IMR-90 (cell line): ENCODE measurements at regions not wholly inside any gene's neighbourhood (a gene's known extent, or its start where the extent isn't known, plus 50 kb on each side); places are given as distances from the start of the nearest gene placed in this dataset.

Experiments used
- ATAC-seq: fragments of 200-7000 bp; cut with Tn5 transposase; 2 replicates; pipeline ENCODE4 v1.9.1; 2020; ENCODE audit warnings: low read depth, mild to moderate bottlenecking, moderate library complexity
- BruUV-seq: library from RNA; stranded (reverse); fragments of 400-500 nt; replicated peaks from 2 replicates; lab custom pipeline; 2021; lab: Mats Ljungman, UMichigan
- CTCF ChIA-PET: fragments of 300-600 bp; formaldehyde crosslinking; extraction: SDS; loops from one replicate; lab custom pipeline; 2021; ENCODE audit warnings: antibody characterized with exemption; lab: Yijun Ruan, JAX
- POLR2A ChIA-PET: fragments of 300-600 bp; sonication (Branson Sonifier 250); formaldehyde crosslinking; loops from one replicate; lab custom pipeline; 2022; ENCODE audit warnings: antibody characterized with exemption; ENCODE audit not compliant: unreplicated experiment; lab: Charles Lee
- DNase-seq: peaks from one replicate; pipeline ENCODE4 v3.0.0; 2013
- H2AFZ ChIP-seq: replicated peaks from 2 replicates; pipeline ENCODE3; 2013; ENCODE audit warnings: low read length, mild to moderate bottlenecking; ENCODE audit not compliant: poor library complexity
- H2AK5ac ChIP-seq: 2 replicates; pipeline ENCODE4 v1.6.1; 2013; ENCODE audit warnings: low read depth, low read length, inconsistent platforms
- H2AK9ac ChIP-seq: replicated peaks from 2 replicates; pipeline ENCODE3; 2013; ENCODE audit warnings: mild to moderate bottlenecking, low read depth, low read length, moderate library complexity; ENCODE audit not compliant: poor library complexity
- H2BK120ac ChIP-seq: 2 replicates; pipeline ENCODE4 v1.6.1; 2013; ENCODE audit warnings: low read depth, low read length, inconsistent platforms
- H2BK15ac ChIP-seq: 3 replicates; pipeline ENCODE4 v1.6.1; 2013; ENCODE audit warnings: low read depth, low read length, inconsistent platforms
- H2BK20ac ChIP-seq: 2 replicates; pipeline ENCODE4 v1.6.1; 2013; ENCODE audit warnings: low read depth, mild to moderate bottlenecking, inconsistent platforms, low read length, moderate library complexity
- H2BK5ac ChIP-seq: 2 replicates; pipeline ENCODE4 v1.6.1; 2013; ENCODE audit warnings: mild to moderate bottlenecking, low read depth, low read length, inconsistent platforms; ENCODE audit not compliant: poor library complexity, severe bottlenecking
- H3K14ac ChIP-seq: replicated peaks from 2 replicates; pipeline ENCODE4 v1.6.1; 2013; ENCODE audit warnings: low read depth, low read length, inconsistent platforms
- H3K18ac ChIP-seq: 2 replicates; pipeline ENCODE4 v1.6.1; 2013; ENCODE audit warnings: low read depth, low read length, control low read depth
- H3K23ac ChIP-seq: 2 replicates; pipeline ENCODE4 v1.6.1; 2013; ENCODE audit warnings: low read depth, low read length, inconsistent platforms
- H3K27ac ChIP-seq: 2 replicates; pipeline ENCODE4 v1.5.1; 2013; ENCODE audit warnings: mild to moderate bottlenecking, control low read depth, low read length; ENCODE audit not compliant: insufficient read depth
- H3K27me3 ChIP-seq: 2 replicates; pipeline ENCODE4 v1.6.1; 2013; ENCODE audit warnings: low read length; ENCODE audit not compliant: control insufficient read depth, insufficient read depth
- H3K36me3 ChIP-seq: 2 replicates; pipeline ENCODE4 v1.6.1; 2013; ENCODE audit warnings: low read length, mixed read lengths; ENCODE audit not compliant: control insufficient read depth, insufficient read depth
- H3K4ac ChIP-seq: 2 replicates; pipeline ENCODE4 v1.6.1; 2013; ENCODE audit warnings: low read depth, low read length, inconsistent platforms
- H3K4me1 ChIP-seq: 2 replicates; pipeline ENCODE4 v1.6.1; 2013; ENCODE audit warnings: low read length, mixed read lengths; ENCODE audit not compliant: control insufficient read depth, insufficient read depth
- H3K4me2 ChIP-seq: 2 replicates; pipeline ENCODE4 v1.6.1; 2013; ENCODE audit warnings: low read depth, mild to moderate bottlenecking, control low read depth, low read length, moderate library complexity
- H3K4me3 ChIP-seq: 2 replicates; pipeline ENCODE4 v1.5.1; 2013; ENCODE audit warnings: low read depth, mild to moderate bottlenecking, control low read depth, low read length, moderate library complexity; ENCODE audit not compliant: insufficient read depth
- H3K56ac ChIP-seq: 2 replicates; pipeline ENCODE4 v1.6.1; 2013; ENCODE audit warnings: low read length, inconsistent platforms; ENCODE audit not compliant: insufficient read depth; ENCODE audit errors: extremely low read depth
- H3K79me1 ChIP-seq, 2 experiments: 2 replicates each; pipeline ENCODE4 v1.6.1; 2013; ENCODE audit warnings: low read length in 2 of 2, inconsistent platforms in 1 of 2, low read depth in 1 of 2
- H3K9ac ChIP-seq: 2 replicates; pipeline ENCODE4 v1.6.1; 2013; ENCODE audit warnings: low read depth, low read length, control low read depth
- H3K9me1 ChIP-seq: 2 replicates; pipeline ENCODE4 v1.6.1; 2013; ENCODE audit warnings: low read length, inconsistent platforms; ENCODE audit not compliant: insufficient read depth
- H3K9me3 ChIP-seq: 2 replicates; pipeline ENCODE4 v1.6.1; 2013; ENCODE audit warnings: low read length; ENCODE audit not compliant: control insufficient read depth, insufficient read depth
- H4K20me1 ChIP-seq: 2 replicates; pipeline ENCODE4 v1.6.1; 2013; ENCODE audit warnings: low read length, inconsistent platforms; ENCODE audit not compliant: insufficient read depth
- H4K5ac ChIP-seq: 2 replicates; pipeline ENCODE4 v1.6.1; 2013; ENCODE audit warnings: mild to moderate bottlenecking, low read depth, low read length, control low read depth
- H4K8ac ChIP-seq, 2 experiments: 2 replicates each; pipeline ENCODE4 v1.6.1; 2013; ENCODE audit warnings: low read depth in 2 of 2, low read length in 2 of 2, control low read depth in 1 of 2, inconsistent platforms in 1 of 2
- H4K91ac ChIP-seq: 2 replicates; pipeline ENCODE4 v1.6.1; 2013; ENCODE audit warnings: low read depth, low read length, inconsistent platforms; ENCODE audit not compliant: insufficient read depth
- BHLHE40 ChIP-seq: fragments of 150-350 bp; IDR thresholded peaks from 2 replicates; pipeline ENCODE4 v1.6.1; 2016; ENCODE audit warnings: mild to moderate bottlenecking, low read depth, low read length
- CTCF ChIP-seq: conservative IDR thresholded peaks from 2 replicates; pipeline ENCODE4 v1.5.1; 2012; ENCODE audit warnings: mild to moderate bottlenecking, low read depth, low read length, improper control_type of control experiment
- ELK1 ChIP-seq: fragments of 150-350 bp; IDR thresholded peaks from 2 replicates; pipeline ENCODE4 v1.6.1; 2016; ENCODE audit warnings: low read depth, mild to moderate bottlenecking, low read length, moderate library complexity, borderline replicate concordance
- RFX5 ChIP-seq: IDR thresholded peaks from 2 replicates; pipeline ENCODE4 v1.8.0; 2012; ENCODE audit warnings: low read depth, mild to moderate bottlenecking, low read length, moderate library complexity
- WGBS, 2 experiments: methylation state at CpG; one replicate each; pipeline versions ENCODE4 v1.1.5 to v1.1.7; 2013; ENCODE audit warnings: missing lambda C conversion rate in 2 of 2; ENCODE audit not compliant: insufficient read length in 1 of 2; ENCODE audit errors: extremely low coverage in 2 of 2; 5-methylcytosine and 5-hydroxymethylcytosine counted together
- dilution Hi-C: fragments of 300-500 bp; cut with HindIII; formaldehyde crosslinking; loops from one replicate; pipeline ENCODE4 v1.14.3; 2018; ENCODE audit warnings: low sequenced_read_pairs; ENCODE audit not compliant: unreplicated experiment
- in situ Hi-C: fragments of 300-500 bp; cut with MboI; formaldehyde crosslinking; loops from 3 replicates; pipeline ENCODE4 v1.14.3; 2019; ENCODE audit warnings: low sequenced_read_pairs, inconsistent platforms, mixed read lengths
- intact Hi-C: fragments of 100-400 bp; cut with micrococcal nuclease; formaldehyde crosslinking; loops from 2 replicates; pipeline ENCODE4 v1.10.0; 2022

GRCh38 chr16:79794941-79795340, 194.4 kb upstream of the MAF start:
- DNase-seq = no peak
- Histone ChIP-seq H2AFZ (no peak overlapping the region), H3K56ac (no peak overlapping the region), H4K5ac (no peak overlapping the region), H3K9me3 (peaks cover 11% of the 10 kb centered on the region), H3K4ac (no peak overlapping the region), H2BK120ac (no peak overlapping the region), H4K20me1 (no peaks in the 10 kb centered on the region), H2AK9ac (no peak overlapping the region), H2BK20ac (no peak overlapping the region), H2BK5ac (no peak overlapping the region), H2AK5ac (no peak overlapping the region), H3K18ac (no peak overlapping the region), H3K4me2 (no peak overlapping the region), H3K4me3 (no peak overlapping the region), H3K79me1 (no peaks in the 10 kb centered on the region), H2BK15ac (no peak overlapping the region), H3K9me1 (no peaks in the 10 kb centered on the region), H3K4me1 (no peaks in the 10 kb centered on the region), H4K8ac (no peak overlapping the region), H3K14ac (no peak overlapping the region), H3K27me3 (no peaks in the 10 kb centered on the region), H3K36me3 (no peaks in the 10 kb centered on the region), H3K27ac (no peak overlapping the region), H3K23ac (no peak overlapping the region), H3K9ac (no peak overlapping the region), H4K91ac (no peak overlapping the region)
- intact Hi-C loops = no loop called here
- no peak for ATAC-seq
- WGBS, 2 experiments = no CpG with 5 or more reads among the region's 8 CpGs
- ChIA-PET POLR2A (no interaction called here), CTCF (no interaction called here)
- no TSS peak for BruUV-seq
- in situ Hi-C loops = no loop called here
- no peak for TF ChIP-seq BHLHE40
- TF ChIP-seq CTCF = no peak
- TF ChIP-seq ELK1 = no peak
- TF ChIP-seq RFX5 = no peak
- dilution Hi-C loops = no loop called here
